ENCODE measurements at regions not wholly inside any gene's neighbourhood (a gene's known extent, or its start where the extent isn't known, plus 50 kb on each side); places are given as distances from the start of the nearest gene placed in this dataset.

GRCh38 chr3:178054471-178054870, 481.8 kb upstream of the KCNMB2 start:
- Histone ChIP-seq H3K4me1 (ENCODE audit: control insufficient read depth in 3 of 3, insufficient read depth in 3 of 3, low read length in 3 of 3) (no peaks in the 10 kb centered on the region), H3K4me3 (ENCODE audit: low read length in 3 of 3) (no peak overlapping the region), H3K27ac (ENCODE audit: low read depth, low read length) (no peak overlapping the region)

GRCh38 chr3:178055939-178056338, 480.3 kb upstream of the KCNMB2 start:
- Histone ChIP-seq H3K36me3 (ENCODE audit: control insufficient read depth in 3 of 3, insufficient read depth in 3 of 3, low read length in 3 of 3) (no peaks in the 10 kb centered on the region), H3K4me3 (ENCODE audit: low read length in 3 of 3) (no peak overlapping the region), H3K27me3 (ENCODE audit: control insufficient read depth in 3 of 3, insufficient read depth in 3 of 3, low read length in 3 of 3) (no peaks in the 10 kb centered on the region), H3K27ac (ENCODE audit: low read depth, low read length) (no peak overlapping the region), H3K9ac (ENCODE audit: low read depth in 1 of 3, low read length in 3 of 3) (no peak overlapping the region), H3K4me1 (ENCODE audit: control insufficient read depth in 3 of 3, insufficient read depth in 3 of 3, low read length in 3 of 3) (peaks cover 0 to 3% (median 0%) of the 10 kb centered on the region in 3 donors), H3K9me3 (ENCODE audit: control insufficient read depth in 3 of 3, low read length in 3 of 3) (no peaks in the 10 kb centered on the region)

More at GRCh38 chr3:178054471-178054870, 481.8 kb upstream of the KCNMB2 start:
- no peaks in the 10 kb centered on the region for H3K27me3 ChIP-seq (ENCODE audit: control insufficient read depth in 3 of 3, insufficient read depth in 3 of 3, low read length in 3 of 3)
- no peaks in the 10 kb centered on the region for H3K9me3 ChIP-seq (ENCODE audit: control insufficient read depth in 3 of 3, low read length in 3 of 3)
- no peaks in the 10 kb centered on the region for H3K36me3 ChIP-seq (ENCODE audit: control insufficient read depth in 3 of 3, insufficient read depth in 3 of 3, low read length in 3 of 3)
- H3K9ac ChIP-seq (ENCODE audit: low read depth in 1 of 3, low read length in 3 of 3): no peak overlapping the region

GRCh38 chr3:178056868-178057267, 479.4 kb upstream of the KCNMB2 start:
- H3K36me3 ChIP-seq (ENCODE audit: control insufficient read depth in 3 of 3, insufficient read depth in 3 of 3, low read length in 3 of 3): no peaks in the 10 kb centered on the region
- H3K9me3 ChIP-seq (ENCODE audit: control insufficient read depth in 3 of 3, low read length in 3 of 3): no peaks in the 10 kb centered on the region
- H3K9ac ChIP-seq (ENCODE audit: low read depth in 1 of 3, low read length in 3 of 3): no peak overlapping the region
- no peak overlapping the region for H3K4me3 ChIP-seq (ENCODE audit: low read length in 3 of 3)
- peaks cover 0 to 3% (median 0%) of the 10 kb centered on the region in 3 donors for H3K4me1 ChIP-seq (ENCODE audit: control insufficient read depth in 3 of 3, insufficient read depth in 3 of 3, low read length in 3 of 3)
- H3K27me3 ChIP-seq (ENCODE audit: control insufficient read depth in 3 of 3, insufficient read depth in 3 of 3, low read length in 3 of 3): no peaks in the 10 kb centered on the region
- no peak overlapping the region for H3K27ac ChIP-seq (ENCODE audit: low read depth, low read length)

GRCh38 chr3:178058629-178059028, 477.6 kb upstream of the KCNMB2 start:
- Histone ChIP-seq H3K27ac (ENCODE audit: low read depth, low read length) (no peak overlapping the region), H3K9ac (ENCODE audit: low read depth in 1 of 3, low read length in 3 of 3) (no peak overlapping the region), H3K36me3 (ENCODE audit: control insufficient read depth in 3 of 3, insufficient read depth in 3 of 3, low read length in 3 of 3) (no peaks in the 10 kb centered on the region), H3K4me1 (ENCODE audit: control insufficient read depth in 3 of 3, insufficient read depth in 3 of 3, low read length in 3 of 3) (peaks cover 0 to 3% (median 0%) of the 10 kb centered on the region in 3 donors), H3K27me3 (ENCODE audit: control insufficient read depth in 3 of 3, insufficient read depth in 3 of 3, low read length in 3 of 3) (no peaks in the 10 kb centered on the region), H3K4me3 (ENCODE audit: low read length in 3 of 3) (no peak overlapping the region), H3K9me3 (ENCODE audit: control insufficient read depth in 3 of 3, low read length in 3 of 3) (no peaks in the 10 kb centered on the region)

- peaks cover 0 to 3% (median 0%) of the 10 kb centered on the region in 3 donors for H3K4me1 ChIP-seq (ENCODE audit: control insufficient read depth in 3 of 3, insufficient read depth in 3 of 3, low read length in 3 of 3)
- H3K36me3 ChIP-seq (ENCODE audit: control insufficient read depth in 3 of 3, insufficient read depth in 3 of 3, low read length in 3 of 3): no peaks in the 10 kb centered on the region
- no peak overlapping the region for H3K27ac ChIP-seq (ENCODE audit: low read depth, low read length)
- H3K27me3 ChIP-seq (ENCODE audit: control insufficient read depth in 3 of 3, insufficient read depth in 3 of 3, low read length in 3 of 3): no peaks in the 10 kb centered on the region
- no peak overlapping the region for H3K9ac ChIP-seq (ENCODE audit: low read depth in 1 of 3, low read length in 3 of 3)
- no peak overlapping the region for H3K4me3 ChIP-seq (ENCODE audit: low read length in 3 of 3)
- no peaks in the 10 kb centered on the region for H3K9me3 ChIP-seq (ENCODE audit: control insufficient read depth in 3 of 3, low read length in 3 of 3)
Observed at GRCh38 chr3:178059119-178059518, 477.1 kb upstream of the KCNMB2 start.

- Histone ChIP-seq H3K4me3 (ENCODE audit: low read length in 3 of 3) (no peak overlapping the region), H3K4me1 (ENCODE audit: control insufficient read depth in 3 of 3, insufficient read depth in 3 of 3, low read length in 3 of 3) (peaks cover 0 to 3% (median 0%) of the 10 kb centered on the region in 3 donors), H3K27ac (ENCODE audit: low read depth, low read length) (no peak overlapping the region), H3K9me3 (ENCODE audit: control insufficient read depth in 3 of 3, low read length in 3 of 3) (no peaks in the 10 kb centered on the region), H3K27me3 (ENCODE audit: control insufficient read depth in 3 of 3, insufficient read depth in 3 of 3, low read length in 3 of 3) (no peaks in the 10 kb centered on the region), H3K36me3 (ENCODE audit: control insufficient read depth in 3 of 3, insufficient read depth in 3 of 3, low read length in 3 of 3) (no peaks in the 10 kb centered on the region), H3K9ac (ENCODE audit: low read depth in 1 of 3, low read length in 3 of 3) (no peak overlapping the region)
Observed at GRCh38 chr3:178059836-178060235, 476.4 kb upstream of the KCNMB2 start.

- H3K9ac ChIP-seq (ENCODE audit: low read depth in 1 of 3, low read length in 3 of 3): no peak overlapping the region
- no peak overlapping the region for H3K27ac ChIP-seq (ENCODE audit: low read depth, low read length)
- peaks cover 0 to 3% (median 0%) of the 10 kb centered on the region in 3 donors for H3K4me1 ChIP-seq (ENCODE audit: control insufficient read depth in 3 of 3, insufficient read depth in 3 of 3, low read length in 3 of 3)
- no peak overlapping the region for H3K4me3 ChIP-seq (ENCODE audit: low read length in 3 of 3)
- H3K27me3 ChIP-seq (ENCODE audit: control insufficient read depth in 3 of 3, insufficient read depth in 3 of 3, low read length in 3 of 3): no peaks in the 10 kb centered on the region
- H3K9me3 ChIP-seq (ENCODE audit: control insufficient read depth in 3 of 3, low read length in 3 of 3): no peaks in the 10 kb centered on the region
- no peaks in the 10 kb centered on the region for H3K36me3 ChIP-seq (ENCODE audit: control insufficient read depth in 3 of 3, insufficient read depth in 3 of 3, low read length in 3 of 3)
Observed at GRCh38 chr3:178060407-178060806, 475.8 kb upstream of the KCNMB2 start.

- Histone ChIP-seq H3K9me3 (ENCODE audit: control insufficient read depth in 3 of 3, low read length in 3 of 3) (peaks cover 0 to 3% (median 0%) of the 10 kb centered on the region in 3 donors), H3K9ac (ENCODE audit: low read depth in 1 of 3, low read length in 3 of 3) (no peak overlapping the region), H3K4me3 (ENCODE audit: low read length in 3 of 3) (no peak overlapping the region), H3K4me1 (ENCODE audit: control insufficient read depth in 3 of 3, insufficient read depth in 3 of 3, low read length in 3 of 3) (peaks cover 0 to 3% (median 0%) of the 10 kb centered on the region in 3 donors), H3K27ac (ENCODE audit: low read depth, low read length) (no peak overlapping the region), H3K36me3 (ENCODE audit: control insufficient read depth in 3 of 3, insufficient read depth in 3 of 3, low read length in 3 of 3) (no peaks in the 10 kb centered on the region), H3K27me3 (ENCODE audit: control insufficient read depth in 3 of 3, insufficient read depth in 3 of 3, low read length in 3 of 3) (no peaks in the 10 kb centered on the region)
Observed at GRCh38 chr3:178062126-178062525, 474.1 kb upstream of the KCNMB2 start.

GRCh38 chr3:178063461-178063860, 472.8 kb upstream of the KCNMB2 start:
- Histone ChIP-seq H3K27ac (ENCODE audit: low read depth, low read length) (no peak overlapping the region), H3K4me1 (ENCODE audit: control insufficient read depth in 3 of 3, insufficient read depth in 3 of 3, low read length in 3 of 3) (peaks cover 0 to 3% (median 0%) of the 10 kb centered on the region in 3 donors), H3K9me3 (ENCODE audit: control insufficient read depth in 3 of 3, low read length in 3 of 3) (peaks cover 0 to 3% (median 0%) of the 10 kb centered on the region in 3 donors), H3K9ac (ENCODE audit: low read depth in 1 of 3, low read length in 3 of 3) (no peak overlapping the region), H3K36me3 (ENCODE audit: control insufficient read depth in 3 of 3, insufficient read depth in 3 of 3, low read length in 3 of 3) (no peaks in the 10 kb centered on the region), H3K4me3 (ENCODE audit: low read length in 3 of 3) (no peak overlapping the region), H3K27me3 (ENCODE audit: control insufficient read depth in 3 of 3, insufficient read depth in 3 of 3, low read length in 3 of 3) (no peaks in the 10 kb centered on the region)

GRCh38 chr3:178067721-178068120, 468.5 kb upstream of the KCNMB2 start:
- no peak overlapping the region for H3K9ac ChIP-seq (ENCODE audit: low read depth in 1 of 3, low read length in 3 of 3)
- no peaks in the 10 kb centered on the region for H3K4me1 ChIP-seq (ENCODE audit: control insufficient read depth in 3 of 3, insufficient read depth in 3 of 3, low read length in 3 of 3)
- no peaks in the 10 kb centered on the region for H3K27me3 ChIP-seq (ENCODE audit: control insufficient read depth in 3 of 3, insufficient read depth in 3 of 3, low read length in 3 of 3)
- peaks cover 0 to 3% (median 0%) of the 10 kb centered on the region in 3 donors for H3K9me3 ChIP-seq (ENCODE audit: control insufficient read depth in 3 of 3, low read length in 3 of 3)
- H3K36me3 ChIP-seq (ENCODE audit: control insufficient read depth in 3 of 3, insufficient read depth in 3 of 3, low read length in 3 of 3): no peaks in the 10 kb centered on the region
- no peak overlapping the region for H3K27ac ChIP-seq (ENCODE audit: low read depth, low read length)
- no peak overlapping the region for H3K4me3 ChIP-seq (ENCODE audit: low read length in 3 of 3)

All from skeletal muscle tissue (tissue), 3 donors.